HG02623 (cell line): ENCODE measurements at regions not wholly inside any gene's neighbourhood (a gene's known extent, or its start where the extent isn't known, plus 50 kb on each side); places are given as distances from the start of the nearest gene placed in this dataset.

Experiments used
- ATAC-seq: cut with Tn5 transposase; IDR thresholded peaks from one replicate; pipeline ENCODE4 v1.9.1; 2021; ENCODE audit warnings: moderate library complexity; ENCODE audit not compliant: unreplicated experiment

GRCh38 chr19:30082611-30083010 lies 140.6 kb downstream of the URI1 start:
- no peak for ATAC-seq

GRCh38 chr19:30083125-30083681 lies 141.2 kb downstream of the URI1 start:
- no peak for ATAC-seq

- no peak for ATAC-seq
Measured at GRCh38 chr19:30083701-30084156, 141.7 kb downstream of the URI1 start.

GRCh38 chr19:30084390-30084819 lies 142.4 kb downstream of the URI1 start:
- no peak for ATAC-seq

- no peak for ATAC-seq
Measured at GRCh38 chr19:30085394-30085793, 143.4 kb downstream of the URI1 start.

- no peak for ATAC-seq
Measured at GRCh38 chr19:30086220-30086619, 144.2 kb downstream of the URI1 start.

- ATAC-seq, result no peak
Measured at GRCh38 chr19:30086916-30087315, 144.9 kb downstream of the URI1 start.

GRCh38 chr19:30087381-30088138 lies 145.5 kb downstream of the URI1 start:
- ATAC-seq, result no peak

- no peak for ATAC-seq
Measured at GRCh38 chr19:30088567-30088966, 146.5 kb downstream of the URI1 start.

GRCh38 chr19:30089086-30089665 lies 147.1 kb downstream of the URI1 start:
- ATAC-seq, result no peak

- ATAC-seq, result no peak
Measured at GRCh38 chr19:30090476-30090875, 148.4 kb downstream of the URI1 start.

GRCh38 chr19:30090963-30091362 lies 148.9 kb downstream of the URI1 start:
- no peak for ATAC-seq

GRCh38 chr19:30091456-30091855 lies 149.4 kb downstream of the URI1 start:
- ATAC-seq, result no peak

- no peak for ATAC-seq
Measured at GRCh38 chr19:30091856-30092255, 149.8 kb downstream of the URI1 start.

GRCh38 chr19:30092721-30093569 lies 150.9 kb downstream of the URI1 start:
- ATAC-seq, result no peak

GRCh38 chr19:30093966-30094755 lies 152.1 kb downstream of the URI1 start:
- ATAC-seq, result no peak

GRCh38 chr19:30094756-30095140 lies 152.7 kb downstream of the URI1 start:
- ATAC-seq, result no peak

- ATAC-seq, result no peak
Measured at GRCh38 chr19:30095171-30095570, 153.1 kb downstream of the URI1 start.

- ATAC-seq, result no peak
Measured at GRCh38 chr19:30096596-30097370, 154.7 kb downstream of the URI1 start.

- ATAC-seq, result no peak
Measured at GRCh38 chr19:30097746-30098280, 155.8 kb downstream of the URI1 start.
